Colonic mucosa (tissue), 4 donors: ENCODE measurements at regions not wholly inside any gene's neighbourhood (a gene's known extent, or its start where the extent isn't known, plus 50 kb on each side); places are given as distances from the start of the nearest gene placed in this dataset.

Experiments
- DNase-seq: peaks from one replicate; pipeline ENCODE4 v3.0.0-alpha.2; 2020
- H3K27ac ChIP-seq: fragments of 200-600 bp; one replicate; pipeline ENCODE4 v1.8.0; 2021
- H3K27me3 ChIP-seq: fragments of 200-600 bp; one replicate; pipeline ENCODE4 v1.8.0; 2021
- H3K36me3 ChIP-seq: fragments of 200-600 bp; one replicate; pipeline ENCODE4 v1.8.0; 2021
- H3K4me1 ChIP-seq: fragments of 200-600 bp; one replicate; pipeline ENCODE4 v1.8.0; 2021; ENCODE audit warnings: mild to moderate bottlenecking
- H3K4me3 ChIP-seq: fragments of 200-600 bp; one replicate; pipeline ENCODE4 v1.8.0; 2021
- H3K9ac ChIP-seq, 2 donors: one replicate each; pipeline ENCODE4 v1.7.0; 2013; ENCODE audit warnings: control low read depth in 2 of 2, low read depth in 2 of 2, low read length in 2 of 2
- H3K9me3 ChIP-seq: fragments of 200-600 bp; one replicate; pipeline ENCODE4 v1.8.0; 2021
- CTCF ChIP-seq: fragments of 200-600 bp; IDR thresholded peaks from one replicate; pipeline ENCODE4 v1.8.0; 2022; ENCODE audit warnings: antibody characterized with exemption, mild to moderate bottlenecking
- intact Hi-C: fragments of 100-400 bp; cut with DNase I; formaldehyde crosslinking; loops from one replicate; pipeline ENCODE4 v1.14.1; 2022
- donor health status: healthy.
- donor health status: DM: no; HTN: no; CAD: no.
- donor health status: DM: no; HTN: no; CAD: no.

DNA sequence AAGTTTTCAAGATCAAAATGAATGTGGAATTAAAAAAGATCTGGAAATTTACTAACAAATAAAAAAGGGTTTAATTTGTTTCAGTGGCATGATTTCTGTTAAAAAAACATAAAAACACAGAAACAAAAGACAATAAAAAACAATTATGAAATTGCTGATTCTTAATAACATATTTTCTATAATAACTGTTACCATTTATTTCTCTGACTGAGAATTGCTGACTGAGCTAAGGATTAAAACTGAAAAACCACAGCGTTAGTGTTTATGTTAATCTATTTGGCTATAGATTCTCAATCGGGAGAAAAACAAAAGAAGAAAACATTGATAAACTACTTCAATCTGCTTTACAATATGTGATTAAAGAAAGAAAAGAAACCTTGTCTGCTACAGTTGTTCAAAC is 678.6 kb upstream of the ZEB2 start:
- no peaks in the 10 kb centered on the region for H3K4me1 ChIP-seq
- H3K9ac ChIP-seq, result no peak overlapping the region
- no peaks in the 10 kb centered on the region for H3K27me3 ChIP-seq
- DNase-seq, result no peak
- no peak overlapping the region for H3K4me3 ChIP-seq
- no peak for TF ChIP-seq CTCF
- H3K27ac ChIP-seq, result no peak overlapping the region
- no peaks in the 10 kb centered on the region for H3K36me3 ChIP-seq
- H3K9me3 ChIP-seq, result no peaks in the 10 kb centered on the region
- intact Hi-C loops, result no loop called here

DNA sequence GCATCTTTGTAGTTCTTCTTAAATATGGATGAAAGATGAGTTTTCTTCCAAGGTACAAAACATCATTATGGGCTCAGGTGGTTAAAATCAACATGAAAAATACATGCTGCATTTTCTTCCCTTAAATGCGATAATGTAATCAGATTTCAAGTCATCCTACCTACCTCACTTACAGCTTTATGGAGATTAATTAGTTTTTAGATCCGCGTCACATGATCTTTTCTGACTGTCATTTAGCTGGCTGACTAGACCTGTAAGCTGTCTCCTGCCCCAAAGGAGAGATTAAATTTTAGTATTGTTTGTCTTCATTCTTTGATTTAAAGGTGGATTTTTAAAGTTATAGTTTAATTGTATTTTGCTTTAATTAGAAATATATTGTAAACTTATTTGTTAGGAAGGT is 678.0 kb upstream of the ZEB2 start:
- Histone ChIP-seq H3K27me3 (no peaks in the 10 kb centered on the region), H3K4me3 (no peak overlapping the region), H3K9ac (no peak overlapping the region), H3K4me1 (no peaks in the 10 kb centered on the region), H3K27ac (no peak overlapping the region), H3K36me3 (no peaks in the 10 kb centered on the region), H3K9me3 (no peaks in the 10 kb centered on the region)
- TF ChIP-seq CTCF, result no peak
- intact Hi-C loops, result no loop called here
- no peak for DNase-seq

DNA sequence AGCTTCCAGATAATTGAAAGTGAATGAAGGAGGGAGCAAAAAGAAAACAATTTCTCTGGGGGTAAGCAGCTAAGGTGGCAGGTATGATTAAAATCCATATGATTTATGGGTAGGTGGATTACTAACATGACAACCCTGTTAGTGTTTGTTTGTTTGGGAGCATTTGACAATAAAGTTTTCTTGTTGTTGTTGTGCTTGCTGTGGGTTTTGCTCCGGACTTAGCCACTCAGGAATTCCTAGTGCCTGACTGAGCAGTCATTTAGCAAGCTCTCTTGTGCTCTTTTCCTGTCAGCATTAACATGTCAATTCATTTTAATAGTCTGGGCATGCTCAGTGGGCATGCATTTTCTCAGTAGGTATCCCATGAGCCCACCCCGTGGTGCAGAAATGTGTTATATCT is 674.8 kb upstream of the ZEB2 start:
- DNase-seq, result no peak
- no peaks in the 10 kb centered on the region for H3K27me3 ChIP-seq

DNA sequence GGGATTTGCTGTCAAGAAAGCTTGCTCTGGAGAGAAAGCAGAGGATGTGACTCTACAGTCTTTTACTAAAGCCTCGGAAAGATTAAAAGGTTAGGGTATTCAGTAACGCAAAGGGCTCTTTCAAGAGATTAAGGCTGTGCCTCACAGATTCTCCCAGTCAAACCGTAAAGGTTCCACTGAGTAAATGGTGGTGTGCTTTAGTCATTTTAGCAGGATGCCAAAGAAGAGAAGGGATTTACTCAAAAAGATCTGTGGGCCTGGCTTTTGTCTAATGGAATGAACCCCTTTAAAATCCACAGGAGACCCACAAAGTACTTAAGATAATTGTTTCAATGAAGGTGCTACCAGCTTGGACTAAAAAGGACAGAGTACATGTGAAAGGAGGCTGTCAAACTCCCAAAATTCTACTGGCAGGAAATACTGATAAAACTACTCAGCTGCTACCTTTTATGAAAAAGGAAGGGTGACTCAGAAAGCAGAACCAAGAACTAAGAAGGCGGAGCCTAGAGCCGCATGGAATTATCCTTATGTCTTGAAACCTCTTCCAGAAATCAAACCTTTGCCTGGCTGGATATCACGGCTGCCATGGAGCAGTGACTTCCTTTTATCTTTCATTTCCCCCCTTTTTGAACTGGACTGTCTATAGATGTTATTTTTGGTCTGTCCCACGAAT is 670.2 kb upstream of the ZEB2 start:
- Histone ChIP-seq H3K9me3 (no peaks in the 10 kb centered on the region), H3K27ac (no peak overlapping the region), H3K27me3 (no peaks in the 10 kb centered on the region), H3K4me1 (no peaks in the 10 kb centered on the region), H3K36me3 (no peaks in the 10 kb centered on the region), H3K9ac (no peak overlapping the region), H3K4me3 (no peak overlapping the region)
- intact Hi-C loops, result no loop called here
- no peak for TF ChIP-seq CTCF
- no peak for DNase-seq

More for the DNA sequence above, 674.8 kb upstream of the ZEB2 start:
- Histone ChIP-seq H3K36me3 (no peaks in the 10 kb centered on the region), H3K27ac (no peak overlapping the region), H3K9ac (no peak overlapping the region), H3K4me3 (no peak overlapping the region), H3K9me3 (no peaks in the 10 kb centered on the region), H3K4me1 (no peaks in the 10 kb centered on the region)
- intact Hi-C loops, result no loop called here
- no peak for TF ChIP-seq CTCF

GRCh38 chr2:145186303-145186702 is 666.4 kb upstream of the ZEB2 start:
- Histone ChIP-seq H3K4me1 (no peaks in the 10 kb centered on the region), H3K36me3 (no peaks in the 10 kb centered on the region), H3K4me3 (no peak overlapping the region), H3K9ac (no peak overlapping the region), H3K27me3 (no peaks in the 10 kb centered on the region), H3K9me3 (no peaks in the 10 kb centered on the region), H3K27ac (no peak overlapping the region)
- TF ChIP-seq CTCF, result no peak
- intact Hi-C loops, result no loop called here
- DNase-seq, result no peak
